H1 (cell line): ENCODE measurements at regions not wholly inside any gene's neighbourhood (a gene's known extent, or its start where the extent isn't known, plus 50 kb on each side); places are given as distances from the start of the nearest gene placed in this dataset.

Experiments used
- CTCF ChIA-PET: fragments of 300-600 bp; sonication (Branson Sonifier 250); formaldehyde crosslinking; loops from one replicate; lab custom pipeline; 2021; ENCODE audit not compliant: partially characterized antibody; lab: Charles Lee
- POLR2A ChIA-PET: fragments of 300-600 bp; sonication (Branson Sonifier 250); formaldehyde crosslinking; loops from one replicate; lab custom pipeline; 2021; ENCODE audit warnings: inconsistent platforms; ENCODE audit not compliant: partially characterized antibody; lab: Charles Lee
- DNase-seq, 2 experiments: peaks; one replicate each; pipeline versions ENCODE4 v3.0.0 to v3.0.0-alpha.2; 2010 to 2022; ENCODE audit warnings: low spot score in 2 of 2, low read depth in 1 of 2, mixed read lengths in 1 of 2
- FAIRE-seq: peaks from 2 replicates; lab custom pipeline; 2011; peaks lifted over from hg19 to GRCh38; lab: Jason Lieb, UNC
- H2AFZ ChIP-seq: 2 replicates; pipeline ENCODE4 v1.8.1; 2012; ENCODE audit warnings: low read length, inconsistent platforms
- H2AK5ac ChIP-seq: 2 replicates; pipeline ENCODE4 v1.6.1; 2013; ENCODE audit warnings: low read depth, low read length
- H2BK120ac ChIP-seq: replicated peaks from 2 replicates; pipeline ENCODE3; 2013; ENCODE audit warnings: low read depth, low read length, inconsistent platforms
- H2BK12ac ChIP-seq: 2 replicates; pipeline ENCODE4 v1.6.1; 2013; ENCODE audit warnings: low read depth, low read length
- H2BK15ac ChIP-seq: 2 replicates; pipeline ENCODE4 v1.6.1; 2013; ENCODE audit warnings: low read length
- H2BK20ac ChIP-seq: 2 replicates; pipeline ENCODE4 v1.6.1; 2013; ENCODE audit warnings: low read length
- H2BK5ac ChIP-seq: 2 replicates; pipeline ENCODE4 v1.6.1; 2013; ENCODE audit warnings: low read depth, low read length
- H3K14ac ChIP-seq: 2 replicates; pipeline ENCODE4 v1.6.1; 2013; ENCODE audit warnings: inconsistent platforms; ENCODE audit not compliant: insufficient read length
- H3K18ac ChIP-seq: 2 replicates; pipeline ENCODE4 v1.6.1; 2013; ENCODE audit warnings: low read length; ENCODE audit errors: extremely low read depth
- H3K23ac ChIP-seq: 2 replicates; pipeline ENCODE4 v1.6.1; 2013; ENCODE audit warnings: inconsistent platforms; ENCODE audit not compliant: insufficient read length
- H3K23me2 ChIP-seq: 2 replicates; pipeline ENCODE4 v1.6.1; 2013; ENCODE audit warnings: low read depth, low read length
- H3K27ac ChIP-seq: 2 replicates; pipeline ENCODE4 v1.6.1; 2011; ENCODE audit warnings: low read depth, low read length, inconsistent platforms
- H3K27me3 ChIP-seq, 4 experiments: replicated peaks in 1 of 4; 1 replicate in 1 of 4; 2 replicates in 3 of 4; pipeline versions ENCODE4 v1.6.1 to v1.8.1; 2011 to 2013; ENCODE audit warnings: low read length in 3 of 4, mild to moderate bottlenecking in 3 of 4, inconsistent platforms in 2 of 4, mixed read lengths in 2 of 4, moderate library complexity in 1 of 4; ENCODE audit not compliant: control insufficient read depth in 3 of 4, insufficient read depth in 3 of 4; ENCODE audit errors: extremely low read depth in 1 of 4
- H3K36me3 ChIP-seq, 4 experiments: 2 replicates each; pipeline versions ENCODE4 v1.6.1 to v1.8.1; 2011 to 2013; ENCODE audit warnings: mild to moderate bottlenecking in 4 of 4, low read length in 3 of 4, moderate library complexity in 2 of 4, control low read depth in 1 of 4, inconsistent platforms in 1 of 4; ENCODE audit not compliant: insufficient read depth in 4 of 4, control insufficient read depth in 2 of 4
- H3K4ac ChIP-seq: replicated peaks from 2 replicates; pipeline ENCODE3; 2013; ENCODE audit warnings: low read length, low read depth, mixed read lengths, inconsistent platforms; ENCODE audit not compliant: insufficient read length
- H3K4me1 ChIP-seq, 4 experiments: replicated peaks in 1 of 4; 1 replicate in 1 of 4; 2 replicates in 3 of 4; pipeline versions ENCODE4 v1.6.1 to v1.8.1; 2011 to 2013; ENCODE audit warnings: low read length in 3 of 4, inconsistent platforms in 2 of 4, mixed read lengths in 1 of 4; ENCODE audit not compliant: insufficient read depth in 4 of 4, control insufficient read depth in 3 of 4
- H3K4me2 ChIP-seq, 2 experiments: 2 replicates each; pipeline versions ENCODE4 v1.6.1 to v1.8.1; 2011 to 2013; ENCODE audit warnings: low read depth in 2 of 2, low read length in 2 of 2, control low read depth in 1 of 2, inconsistent platforms in 1 of 2, mild to moderate bottlenecking in 1 of 2; ENCODE audit not compliant: insufficient read depth in 1 of 2
- H3K4me3 ChIP-seq, 4 experiments: fragments of 200-600, 300-600 bp in 1 of 4; sonication (generic), shearing (Covaris generic), sonication (Bioruptor Twin) in 1 of 4; 2 replicates each; pipeline versions ENCODE4 v1.5.1 to v1.8.1; 2011 to 2016; ENCODE audit warnings: low read length in 4 of 4, low read depth in 3 of 4, control low read depth in 2 of 4, inconsistent platforms in 2 of 4, mild to moderate bottlenecking in 2 of 4, mixed read lengths in 1 of 4, moderate library complexity in 1 of 4; ENCODE audit not compliant: insufficient read depth in 2 of 4; ENCODE audit errors: extremely low read depth in 1 of 4
- H3K56ac ChIP-seq: replicated peaks from 2 replicates; pipeline ENCODE3; 2013; ENCODE audit warnings: low read depth, mild to moderate bottlenecking, mixed read lengths, low read length, inconsistent platforms; ENCODE audit not compliant: insufficient read length
- H3K79me1 ChIP-seq: 2 replicates; pipeline ENCODE4 v1.6.1; 2013; ENCODE audit warnings: low read depth, low read length, control low read depth
- H3K79me2 ChIP-seq, 2 experiments: 2 replicates each; pipeline versions ENCODE4 v1.6.1 to v1.8.1; 2012 to 2013; ENCODE audit warnings: low read length in 2 of 2, mild to moderate bottlenecking in 2 of 2, inconsistent platforms in 1 of 2; ENCODE audit not compliant: insufficient read depth in 2 of 2, control insufficient read depth in 1 of 2
- H3K9ac ChIP-seq, 4 experiments: replicated peaks in 1 of 4; 1 replicate in 1 of 4; 2 replicates in 3 of 4; pipeline versions ENCODE4 v1.6.1 to v1.8.1; 2011 to 2013; ENCODE audit warnings: low read depth in 3 of 4, low read length in 3 of 4, control low read depth in 2 of 4, mild to moderate bottlenecking in 2 of 4, moderate library complexity in 2 of 4, inconsistent platforms in 1 of 4; ENCODE audit errors: extremely low read depth in 1 of 4
- H3K9me3 ChIP-seq, 2 experiments: 2 replicates each; pipeline versions ENCODE4 v1.6.1 to v1.8.1; 2012 to 2013; ENCODE audit warnings: mild to moderate bottlenecking in 2 of 2, moderate library complexity in 2 of 2, control low read depth in 1 of 2, inconsistent platforms in 1 of 2, low read depth in 1 of 2, low read length in 1 of 2, mixed read lengths in 1 of 2; ENCODE audit not compliant: insufficient read depth in 2 of 2
- H4K20me1 ChIP-seq, 2 experiments: replicated peaks in 1 of 2; 2 replicates each; pipeline versions ENCODE3 to v1.8.1; 2011 to 2013; ENCODE audit warnings: inconsistent platforms in 2 of 2, low read length in 2 of 2, mild to moderate bottlenecking in 1 of 2; ENCODE audit not compliant: insufficient read depth in 2 of 2, control insufficient read depth in 1 of 2
- H4K5ac ChIP-seq: 2 replicates; pipeline ENCODE4 v1.6.1; 2013; ENCODE audit warnings: low read length, low read depth, mixed read lengths, inconsistent platforms; ENCODE audit not compliant: insufficient read length
- H4K8ac ChIP-seq: 2 replicates; pipeline ENCODE4 v1.8.0; 2013; ENCODE audit warnings: mild to moderate bottlenecking, moderate library complexity, low read length, inconsistent platforms; ENCODE audit not compliant: insufficient read depth; ENCODE audit errors: extremely low read depth
- H4K91ac ChIP-seq: replicated peaks from 2 replicates; pipeline ENCODE3; 2013; ENCODE audit warnings: low read length, mixed read lengths, inconsistent platforms; ENCODE audit not compliant: insufficient read length
- CBX5 ChIP-seq: fragments of 300-800, 300-1000 bp; sonication (generic); IDR thresholded peaks from 2 replicates; pipeline ENCODE4 v1.7.1; 2016; ENCODE audit warnings: antibody characterized with exemption, low read length, low read depth
- CHD2 ChIP-seq: IDR thresholded peaks from 2 replicates; pipeline ENCODE4 v1.6.1; 2012; ENCODE audit warnings: low read length, improper control_type of control experiment
- EP300 ChIP-seq, 2 experiments: IDR thresholded peaks; 1 replicate in 1 of 2; 2 replicates in 1 of 2; pipeline ENCODE4 v1.6.1; 2011 to 2012; ENCODE audit warnings: low read depth in 2 of 2, low read length in 2 of 2, mild to moderate bottlenecking in 2 of 2, borderline replicate concordance in 1 of 2, inconsistent platforms in 1 of 2, moderate library complexity in 1 of 2
- SIN3A ChIP-seq, 2 experiments: IDR thresholded peaks in 1 of 2; conservative IDR thresholded peaks in 1 of 2; 2 replicates each; pipeline ENCODE4 v1.6.1; 2011 to 2012; ENCODE audit warnings: low read length in 2 of 2, improper control_type of control experiment in 1 of 2, low read depth in 1 of 2, mild to moderate bottlenecking in 1 of 2
- TAF1 ChIP-seq: IDR thresholded peaks from 2 replicates; pipeline ENCODE4 v1.6.1; 2011; ENCODE audit warnings: mild to moderate bottlenecking, low read depth, low read length
- TBP ChIP-seq: IDR thresholded peaks from 2 replicates; pipeline ENCODE4 v1.6.1; 2011; ENCODE audit warnings: low read depth, low read length, improper control_type of control experiment
- WGBS, 2 experiments: shearing (Covaris generic) in 1 of 2; methylation state at CpG; one replicate each; pipeline versions ENCODE4 v1.1.6 to v1.1.7; 2013 to 2015; ENCODE audit warnings: low lambda C conversion rate in 2 of 2, mixed read lengths in 2 of 2, inconsistent platforms in 1 of 2, low coverage in 1 of 2, missing lambda C conversion rate in 1 of 2; ENCODE audit not compliant: insufficient replicate concordance in 2 of 2, insufficient coverage in 1 of 2, insufficient read length in 1 of 2; ENCODE audit errors: extremely low coverage in 1 of 2, missing lambda C conversion rate in 1 of 2; 5-methylcytosine and 5-hydroxymethylcytosine counted together
- TF ChIP-seq, protein P1 (sequence below): IDR thresholded peaks from 2 replicates; pipeline ENCODE4 v1.6.1; 2011; ENCODE audit warnings: low read depth, mild to moderate bottlenecking, low read length; ENCODE audit not compliant: insufficient read depth
- TF ChIP-seq, protein P2 (sequence below), 3 experiments: IDR thresholded peaks; 1 replicate in 2 of 3; 2 replicates in 1 of 3; pipeline versions ENCODE4 v1.5.1 to v1.6.1; 2011; ENCODE audit warnings: low read length in 3 of 3, mild to moderate bottlenecking in 3 of 3, inconsistent platforms in 2 of 3, low read depth in 1 of 3, moderate library complexity in 1 of 3; ENCODE audit not compliant: insufficient read depth in 1 of 3; ENCODE audit errors: control extremely low read depth in 1 of 3

DNA sequence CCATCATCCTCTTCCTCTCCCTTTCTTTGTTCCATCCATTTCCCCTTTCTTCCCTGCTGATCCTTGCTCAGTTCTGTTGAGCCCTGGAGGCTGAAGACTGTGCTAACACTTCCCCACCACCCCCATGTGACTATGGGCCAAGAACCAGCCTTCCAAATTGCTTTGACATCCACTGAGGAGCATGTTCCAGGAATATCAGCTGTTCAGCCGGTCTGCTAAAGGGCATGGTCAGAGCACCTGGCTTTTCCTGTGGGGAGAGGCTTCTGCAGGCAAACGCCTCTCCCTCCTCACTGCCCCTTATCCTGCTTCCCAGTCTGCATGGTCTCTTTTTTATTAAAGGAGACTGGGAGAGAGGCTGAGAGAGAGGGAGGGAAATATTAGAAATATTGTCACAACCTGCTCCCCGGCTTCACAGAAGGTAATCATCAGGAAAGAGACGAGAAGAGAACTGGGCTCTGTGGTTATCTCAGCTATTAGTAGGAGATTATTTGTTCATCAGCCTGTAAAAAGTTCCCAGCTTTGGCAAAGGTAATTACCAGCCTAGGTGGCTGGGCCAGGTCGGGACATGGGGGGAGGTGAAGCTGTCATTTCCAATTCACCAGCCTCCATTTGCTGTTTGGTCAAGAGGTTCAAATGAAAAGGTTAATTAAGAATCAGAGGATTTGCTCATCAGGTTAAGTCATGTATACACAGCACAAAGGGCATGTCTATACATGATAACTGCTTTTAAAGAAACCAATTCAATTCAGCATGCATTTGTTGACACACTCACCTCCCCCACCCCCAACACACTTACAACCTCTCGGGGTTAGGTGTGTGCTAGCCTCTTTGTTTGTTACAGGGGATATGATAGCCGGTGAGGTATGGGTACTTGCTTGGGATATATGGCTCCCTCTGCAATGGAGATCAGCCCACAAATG is 83.7 kb upstream of the CRHR1 start:
- no peak overlapping the region for H3K4me3 ChIP-seq
- no peaks in the 10 kb centered on the region for H3K23me2 ChIP-seq
- H3K27ac ChIP-seq, result no peak overlapping the region
- no peak overlapping the region for H4K5ac ChIP-seq
- peaks cover 0 to 6% (median 3%) of the 10 kb centered on the region in 4 experiments; a peak in 5 of 7 replicates for H3K4me1 ChIP-seq
- H3K79me2 ChIP-seq, result no peaks in the 10 kb centered on the region
- no peak overlapping the region for H3K4me2 ChIP-seq
- H3K9ac ChIP-seq, result no peak overlapping the region
- H2BK12ac ChIP-seq, result no peak overlapping the region
- no peaks in the 10 kb centered on the region for H3K36me3 ChIP-seq
- H3K9me3 ChIP-seq, result no peaks in the 10 kb centered on the region
- H2BK20ac ChIP-seq, result no peak overlapping the region
- 71% methylated on average over 7 of the region's 7 CpGs; no CpG with 5 or more reads in 1 of the 2 experiments for WGBS, 2 experiments
- H3K79me1 ChIP-seq, result no peaks in the 10 kb centered on the region
- H3K23ac ChIP-seq, result no peak overlapping the region
- no peak for DNase-seq
- no peak overlapping the region for H2AFZ ChIP-seq
- H3K56ac ChIP-seq, result no peak overlapping the region
- FAIRE-seq, result no peak
- no peak overlapping the region for H2BK5ac ChIP-seq
- no peak overlapping the region for H3K18ac ChIP-seq
- no peak overlapping the region for H2AK5ac ChIP-seq
- peaks cover 2 to 4% of the 10 kb centered on the region in 2 experiments for H4K20me1 ChIP-seq
- H3K27me3 ChIP-seq, result peaks cover 0 to 2% (median 0%) of the 10 kb centered on the region in 4 experiments; a peak in 2 of 7 replicates
- H3K4ac ChIP-seq, result no peak overlapping the region
- H4K8ac ChIP-seq, result no peak overlapping the region
- H2BK120ac ChIP-seq, result no peak overlapping the region
- no peak overlapping the region for H2BK15ac ChIP-seq
- no peak overlapping the region for H3K14ac ChIP-seq
- ChIA-PET CTCF (interaction anchor here (0.9 to 7.4 kb wide), 4 partner anchors 20 to 132 kb away, joined by 3 to 35 read pairs (median 10); no protein-coding TSS in a partner anchor), POLR2A (no interaction called here)
- no peak overlapping the region for H4K91ac ChIP-seq
- TF ChIP-seq, protein P1, sequence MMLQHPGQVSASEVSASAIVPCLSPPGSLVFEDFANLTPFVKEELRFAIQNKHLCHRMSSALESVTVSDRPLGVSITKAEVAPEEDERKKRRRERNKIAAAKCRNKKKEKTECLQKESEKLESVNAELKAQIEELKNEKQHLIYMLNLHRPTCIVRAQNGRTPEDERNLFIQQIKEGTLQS, result no peak
- TF ChIP-seq, protein P2, sequence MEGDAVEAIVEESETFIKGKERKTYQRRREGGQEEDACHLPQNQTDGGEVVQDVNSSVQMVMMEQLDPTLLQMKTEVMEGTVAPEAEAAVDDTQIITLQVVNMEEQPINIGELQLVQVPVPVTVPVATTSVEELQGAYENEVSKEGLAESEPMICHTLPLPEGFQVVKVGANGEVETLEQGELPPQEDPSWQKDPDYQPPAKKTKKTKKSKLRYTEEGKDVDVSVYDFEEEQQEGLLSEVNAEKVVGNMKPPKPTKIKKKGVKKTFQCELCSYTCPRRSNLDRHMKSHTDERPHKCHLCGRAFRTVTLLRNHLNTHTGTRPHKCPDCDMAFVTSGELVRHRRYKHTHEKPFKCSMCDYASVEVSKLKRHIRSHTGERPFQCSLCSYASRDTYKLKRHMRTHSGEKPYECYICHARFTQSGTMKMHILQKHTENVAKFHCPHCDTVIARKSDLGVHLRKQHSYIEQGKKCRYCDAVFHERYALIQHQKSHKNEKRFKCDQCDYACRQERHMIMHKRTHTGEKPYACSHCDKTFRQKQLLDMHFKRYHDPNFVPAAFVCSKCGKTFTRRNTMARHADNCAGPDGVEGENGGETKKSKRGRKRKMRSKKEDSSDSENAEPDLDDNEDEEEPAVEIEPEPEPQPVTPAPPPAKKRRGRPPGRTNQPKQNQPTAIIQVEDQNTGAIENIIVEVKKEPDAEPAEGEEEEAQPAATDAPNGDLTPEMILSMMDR (IDR thresholded peaks at IDR 0.05; ENCODE audit: control extremely low read depth in 1 of 3, insufficient read depth in 1 of 3, low read depth in 1 of 3, low read length in 3 of 3), result no peak
- TF ChIP-seq TBP (no peak), SIN3A (conservative IDR thresholded peaks at IDR 0.05 in 1 of 2, IDR thresholded peaks at IDR 0.05 in 1 of 2; ENCODE audit: low read depth in 1 of 2, low read length in 2 of 2) (no peak), CHD2 (no peak), CBX5 (no peak), TAF1 (no peak), EP300 (IDR thresholded peaks at IDR 0.05; ENCODE audit: borderline replicate concordance in 1 of 2, low read depth in 2 of 2, low read length in 2 of 2) (no peak)
